IPS-NIHi7 (cell line): ENCODE measurements at regions not wholly inside any gene's neighbourhood (a gene's known extent, or its start where the extent isn't known, plus 50 kb on each side); places are given as distances from the start of the nearest gene placed in this dataset.
"Not testable (repeated sequence)": the region's sequence is repeated elsewhere in the genome, so short reads cannot be mapped to it uniquely, and the experiment has no call there.

ENCODE experiments used
- DNase-seq: peaks from one replicate; pipeline ENCODE4 v3.0.0; 2012; ENCODE audit warnings: mixed read lengths; ENCODE audit errors: extremely low spot score

DNA sequence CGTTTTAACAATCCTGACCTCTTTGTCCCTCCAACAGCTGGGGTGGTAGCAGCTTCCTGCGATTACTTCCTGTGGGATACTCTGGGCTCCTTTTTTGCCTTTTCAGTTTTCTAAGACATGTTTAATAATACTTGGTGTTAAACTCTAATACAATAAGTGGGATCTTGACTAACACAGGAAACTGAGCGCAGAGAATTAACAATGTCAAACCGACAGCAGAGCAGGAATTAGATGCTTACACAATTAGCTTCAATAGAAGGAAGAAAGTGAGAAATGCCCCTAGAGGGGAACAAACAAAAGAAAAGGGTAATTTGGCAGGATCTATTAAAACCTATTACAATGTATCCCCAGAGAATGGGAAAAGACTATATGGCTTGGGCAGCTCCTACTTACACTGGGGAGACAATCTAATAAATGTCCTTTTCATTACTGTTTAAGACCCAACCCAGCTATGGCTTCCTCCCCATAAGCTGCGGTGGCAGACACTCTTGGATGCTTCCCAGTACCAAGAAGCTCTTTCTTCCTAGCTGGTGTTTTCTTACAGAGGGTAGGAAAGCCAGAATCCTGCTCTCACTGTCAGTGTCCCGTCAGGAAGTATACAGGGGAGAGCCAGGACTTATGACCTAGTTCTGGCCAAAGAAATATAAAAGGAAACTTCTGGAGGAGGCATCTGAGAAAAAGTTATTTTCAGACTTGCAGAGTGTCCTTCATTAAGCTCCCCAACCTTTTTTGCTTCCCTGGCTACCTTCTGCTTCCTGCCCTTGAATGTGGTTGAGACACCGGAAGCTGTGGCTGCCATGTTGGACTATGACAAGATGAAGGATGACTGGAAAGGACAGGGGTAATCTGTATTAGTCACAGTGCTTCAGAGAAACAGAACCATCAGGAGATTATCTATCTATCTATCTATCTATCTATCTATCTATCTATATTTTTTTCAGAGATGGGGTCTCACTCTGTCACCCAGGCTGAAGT lies 194.1 kb upstream of the KBTBD8 start:
- DNase-seq = no peak

- no peak for DNase-seq
Measured at GRCh38 chr3:66808891-66809594, 189.1 kb upstream of the KBTBD8 start.

DNA sequence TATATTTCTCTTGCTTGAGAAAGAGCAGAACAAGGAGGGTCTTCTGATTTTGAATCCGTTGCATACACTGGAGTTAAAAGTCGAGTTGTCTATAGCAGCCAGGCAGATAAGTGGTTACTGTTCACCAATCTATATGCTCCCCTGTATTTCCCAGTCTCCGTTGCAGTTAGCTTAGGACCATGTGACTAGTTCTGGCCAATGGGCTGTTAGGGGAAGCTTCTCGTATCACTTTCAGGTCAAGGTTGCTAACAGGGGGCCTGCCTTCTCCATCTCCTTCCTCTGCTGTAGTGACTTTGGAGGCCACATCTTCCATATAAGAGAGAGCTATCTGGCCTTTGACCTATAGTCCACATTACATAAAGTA lies 188.5 kb upstream of the KBTBD8 start:
- no peak for DNase-seq

DNA sequence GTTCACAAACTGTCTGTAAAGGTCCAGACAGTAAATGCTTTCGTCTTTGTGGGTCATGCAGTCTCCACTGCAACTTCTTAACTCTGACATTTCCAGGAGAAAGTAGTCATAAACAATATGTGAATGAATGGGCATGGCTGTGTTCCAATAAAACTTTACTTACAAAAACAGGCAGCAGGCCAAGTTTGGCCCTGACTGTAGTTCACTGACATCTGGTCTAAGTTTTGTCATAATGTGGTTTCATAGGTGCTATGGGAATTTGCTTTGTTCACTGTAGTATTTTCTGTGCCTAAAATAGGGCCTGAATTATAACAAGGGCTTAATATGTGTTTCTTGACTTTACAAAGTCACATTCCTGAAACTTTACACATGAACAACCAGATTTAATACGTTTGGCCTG lies 186.0 kb upstream of the KBTBD8 start:
- DNase-seq = no peak

DNA sequence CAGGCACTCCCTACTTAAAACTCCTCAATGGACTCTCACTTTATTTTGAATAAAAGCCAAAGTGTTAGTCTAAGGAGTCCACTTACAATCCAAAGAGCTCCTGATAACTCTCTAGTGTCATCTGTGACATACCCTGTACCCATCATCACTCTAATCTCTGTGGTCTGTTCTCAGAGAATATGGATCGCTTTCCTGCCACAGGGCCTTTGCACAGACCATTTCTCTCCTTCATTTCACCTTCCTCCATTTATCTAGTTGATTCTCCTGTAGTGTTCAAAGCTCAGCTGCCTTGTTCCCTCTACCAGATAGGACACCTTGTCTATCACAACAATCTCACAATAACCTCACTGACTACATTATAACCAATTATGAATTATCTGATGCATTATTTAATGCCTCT lies 185.4 kb upstream of the KBTBD8 start:
- no peak for DNase-seq

DNA sequence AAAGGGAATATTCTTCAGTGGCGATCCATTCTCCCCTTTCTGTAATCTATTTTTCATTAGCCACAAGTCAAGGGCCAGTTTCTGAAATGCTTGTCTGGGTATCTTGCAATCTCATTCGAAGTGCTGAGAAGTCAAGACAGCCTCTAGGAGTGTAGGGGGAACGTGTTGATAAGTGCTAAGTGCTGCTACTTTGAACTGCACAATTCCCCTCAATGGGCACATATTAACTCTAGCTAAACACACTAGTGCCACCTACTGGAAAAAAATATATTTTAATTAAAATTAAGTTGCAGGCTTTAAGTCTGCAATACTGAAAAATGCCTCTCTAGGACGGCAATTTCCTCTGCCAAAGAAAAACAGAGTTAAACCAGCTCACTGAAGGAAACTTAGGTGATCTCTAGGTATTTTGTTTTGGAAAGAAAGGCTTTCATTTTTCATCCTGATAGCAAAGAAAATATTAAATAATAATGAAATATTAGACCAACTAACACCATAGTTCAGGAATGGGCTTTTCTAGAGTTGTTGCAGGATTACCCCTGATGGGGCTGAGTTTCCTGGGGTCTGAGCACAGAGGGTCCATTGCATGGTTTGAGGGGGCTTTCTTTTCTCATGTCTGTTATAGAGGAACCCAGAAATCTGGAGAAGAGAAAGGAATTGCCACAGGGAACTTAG lies 181.9 kb upstream of the KBTBD8 start:
- DNase-seq = peak; percentile 66

GRCh38 chr3:66817951-66818557 lies 180.1 kb upstream of the KBTBD8 start:
- no peak for DNase-seq

- no peak for DNase-seq
Measured at GRCh38 chr3:66819993-66820501, 178.1 kb upstream of the KBTBD8 start.

GRCh38 chr3:66822186-66823008 lies 175.7 kb upstream of the KBTBD8 start:
- DNase-seq = peak; percentile 82

DNA sequence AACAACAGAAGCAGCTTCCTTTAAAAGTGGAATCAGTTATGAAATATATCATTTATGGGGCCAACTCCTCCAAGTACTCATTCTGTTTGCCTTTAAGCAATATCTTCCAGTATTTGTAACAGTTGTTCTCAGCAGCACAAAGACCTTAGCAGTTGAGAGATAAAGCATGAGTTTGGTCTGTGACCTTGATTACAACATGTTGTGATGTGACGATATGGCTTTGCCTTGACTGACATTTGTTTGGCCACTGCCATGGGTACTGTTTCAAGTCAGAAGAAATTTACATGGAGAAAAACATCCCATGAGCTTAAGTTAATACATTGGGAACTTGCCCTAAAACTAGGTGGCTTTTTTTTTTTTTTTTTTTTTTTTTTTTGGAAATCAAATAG lies 175.1 kb upstream of the KBTBD8 start:
- no peak for DNase-seq

GRCh38 chr3:66823532-66823931 lies 174.6 kb upstream of the KBTBD8 start:
- no peak for DNase-seq

DNA sequence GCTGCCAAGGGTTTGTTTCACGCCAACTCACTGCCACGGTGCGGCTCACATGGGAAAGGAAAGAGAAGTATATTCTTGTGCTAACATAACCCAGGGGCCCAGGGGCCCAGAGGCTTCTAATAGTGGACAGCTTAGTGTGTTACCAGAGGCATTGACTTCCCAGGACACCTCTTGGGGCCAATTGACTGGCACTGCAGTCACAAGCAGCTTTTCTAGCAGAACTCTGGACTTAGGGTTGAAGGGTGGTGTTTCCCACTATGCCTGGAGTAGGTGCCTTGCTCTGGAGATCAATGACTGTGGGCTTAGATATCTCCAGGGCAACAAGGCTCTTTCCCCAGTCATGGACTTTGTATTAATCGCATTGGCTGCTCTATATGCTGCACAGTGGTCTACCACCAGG lies 172.7 kb upstream of the KBTBD8 start:
- DNase-seq = no peak

- DNase-seq = no peak
Measured at GRCh38 chr3:66827726-66828125, 170.4 kb upstream of the KBTBD8 start.

DNA sequence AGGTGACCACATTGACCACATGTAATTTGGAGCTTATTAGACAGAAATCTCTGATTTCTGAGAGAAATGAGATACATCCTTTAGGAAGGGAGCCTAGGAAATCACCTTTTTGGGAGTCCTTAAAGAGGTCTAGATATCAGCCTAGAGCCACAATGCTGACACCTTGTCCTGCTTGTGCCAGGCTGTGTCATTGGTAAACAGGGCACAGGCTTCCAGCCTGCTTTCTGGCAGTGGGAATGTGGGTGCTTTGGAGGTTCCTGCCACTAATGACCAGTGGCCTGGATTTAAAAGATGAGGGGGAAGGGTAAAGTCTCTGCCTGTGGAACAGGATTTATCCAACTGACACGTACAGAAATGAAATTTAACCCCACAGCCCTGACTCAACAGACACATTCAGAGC lies 169.8 kb upstream of the KBTBD8 start:
- no peak for DNase-seq

DNA sequence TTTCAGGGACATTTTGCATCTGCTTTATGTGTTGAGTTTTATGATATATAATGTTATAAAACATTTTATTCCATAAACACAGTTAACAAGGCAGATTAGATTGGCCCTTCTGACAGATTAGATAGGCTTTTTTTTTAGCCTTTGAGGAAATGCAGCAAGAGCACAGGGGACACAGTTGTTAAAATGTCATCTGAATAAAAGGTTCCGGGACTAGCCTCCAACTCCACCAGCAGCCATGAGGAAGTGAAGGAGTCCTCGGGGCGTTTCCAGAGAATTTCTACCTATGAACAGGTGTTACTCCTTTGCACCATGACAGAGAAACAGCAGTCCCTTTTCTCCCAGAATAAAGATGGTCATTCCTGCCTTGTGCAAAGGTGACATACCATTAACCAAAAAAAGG lies 167.8 kb upstream of the KBTBD8 start:
- DNase-seq = no peak

DNA sequence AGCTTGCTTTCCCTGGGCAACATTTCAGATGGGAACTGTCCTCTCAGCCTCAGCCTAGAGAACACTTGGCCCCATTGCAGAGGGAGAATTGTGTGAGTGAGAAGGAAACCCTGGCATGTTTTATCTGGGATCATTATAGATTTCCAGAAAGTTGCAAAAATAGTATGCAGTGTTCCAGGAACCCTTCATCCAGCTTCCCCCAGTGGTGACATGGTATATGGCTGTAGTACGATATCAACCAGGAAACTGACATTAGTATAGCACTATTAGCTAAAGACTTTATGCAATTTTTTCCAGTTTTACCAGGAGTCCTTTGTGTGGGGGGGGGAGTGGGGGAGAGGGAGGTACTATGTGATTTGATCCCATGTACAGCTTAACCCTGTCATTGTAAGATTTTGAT lies 166.2 kb upstream of the KBTBD8 start:
- DNase-seq = no peak

GRCh38 chr3:66836363-66837152 lies 161.5 kb upstream of the KBTBD8 start:
- DNase-seq = no peak

GRCh38 chr3:66838704-66839103 lies 159.4 kb upstream of the KBTBD8 start:
- DNase-seq = no peak

GRCh38 chr3:66839508-66839907 lies 158.6 kb upstream of the KBTBD8 start:
- DNase-seq = no peak

DNA sequence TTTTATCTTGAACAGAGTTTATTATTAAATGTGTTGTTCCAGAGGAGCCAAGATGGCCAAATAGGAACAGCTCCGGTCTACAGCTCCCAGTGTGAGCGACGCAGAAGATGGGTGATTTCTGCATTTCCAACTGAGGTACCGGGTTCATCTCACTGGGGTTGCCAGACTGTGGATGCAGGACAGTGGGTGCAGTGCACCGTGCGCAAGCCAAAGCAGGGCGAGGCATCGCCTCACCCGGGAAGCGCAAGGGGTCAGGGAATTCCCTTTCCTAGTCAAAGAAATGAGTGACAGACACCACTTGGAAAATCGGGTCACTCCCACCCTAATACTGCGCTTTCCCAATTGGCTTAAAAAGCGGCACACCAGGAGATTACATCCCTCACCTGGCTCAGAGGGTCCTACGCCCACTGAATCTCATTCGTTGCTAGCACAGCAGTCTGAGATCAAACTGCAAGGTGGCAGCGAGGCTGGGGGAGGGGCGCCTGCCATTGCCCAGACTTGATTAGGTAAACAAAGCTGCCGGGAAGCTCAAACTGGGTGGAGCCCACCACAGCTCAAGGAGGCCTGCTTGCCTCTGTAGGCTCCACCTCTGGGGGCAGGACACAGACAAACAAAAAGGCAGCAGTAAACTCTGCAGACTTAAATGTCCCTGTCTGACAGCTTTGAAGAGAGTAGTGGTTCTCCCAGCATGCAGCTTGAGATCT lies 155.2 kb upstream of the KBTBD8 start:
- DNase-seq = not testable (repeated sequence)
